AG04449 (cell line): ENCODE measurements at regions not wholly inside any gene's neighbourhood (a gene's known extent, or its start where the extent isn't known, plus 50 kb on each side); places are given as distances from the start of the nearest gene placed in this dataset.

Source experiments
- CTCF ChIA-PET: fragments of 350-600 bp; formaldehyde crosslinking; extraction: SDS; loops from one replicate; lab custom pipeline; 2021; ENCODE audit warnings: antibody characterized with exemption; lab: Yijun Ruan, JAX
- POLR2A ChIA-PET: fragments of 400-600, 350-600 bp; formaldehyde crosslinking; extraction: SDS; loops from one replicate; lab custom pipeline; 2020; ENCODE audit warnings: antibody characterized with exemption, inconsistent platforms; lab: Yijun Ruan, JAX
- DNase-seq: peaks from one replicate; pipeline ENCODE4 v3.0.0-alpha.2; 2010; ENCODE audit warnings: low read depth, low spot score
- H3K4me3 ChIP-seq: 2 replicates; pipeline ENCODE4 v1.5.1; 2011; ENCODE audit warnings: low read depth, mild to moderate bottlenecking, control low read depth, low read length
- CTCF ChIP-seq: IDR thresholded peaks from one replicate; pipeline ENCODE4 v1.5.1; 2011; ENCODE audit warnings: mild to moderate bottlenecking, moderate library complexity, low read length, control low read depth, inconsistent platforms; ENCODE audit not compliant: insufficient read depth; ENCODE audit errors: missing control alignments

GRCh38 chr16:85327731-85328675 is 215.7 kb upstream of the CIBAR2 start:
- no peak for TF ChIP-seq CTCF
- H3K4me3 ChIP-seq = no peak overlapping the region
- ChIA-PET POLR2A (no interaction called here), CTCF (interaction anchor here (0.8 to 4.3 kb wide), 7 partner anchors 10 to 288 kb away, joined by 3 to 19 read pairs (median 5); no protein-coding TSS in a partner anchor)
- DNase-seq = no peak

- ChIA-PET CTCF (interaction anchor here (0.7 to 4.3 kb wide), 8 partner anchors 11 to 287 kb away, joined by 3 to 19 read pairs (median 4); no protein-coding TSS in a partner anchor), POLR2A (no interaction called here)
- H3K4me3 ChIP-seq = no peak overlapping the region
- no peak for TF ChIP-seq CTCF
- no peak for DNase-seq
Observed at GRCh38 chr16:85328676-85329058, 216.4 kb upstream of the CIBAR2 start.

GRCh38 chr16:85329059-85329812 is 217.0 kb upstream of the CIBAR2 start:
- CTCF ChIA-PET = interaction anchor here (0.7 to 4.3 kb wide), 8 partner anchors 11 to 287 kb away, joined by 3 to 19 read pairs (median 4); no protein-coding TSS in a partner anchor

GRCh38 chr16:85330006-85330693 is 217.9 kb upstream of the CIBAR2 start:
- CTCF ChIA-PET = interaction anchor here (1.0 to 4.3 kb wide), 14 partner anchors 9 to 388 kb away, joined by 3 to 19 read pairs (median 6); no protein-coding TSS in a partner anchor
- no peak for DNase-seq
- POLR2A ChIA-PET = no interaction called here
- H3K4me3 ChIP-seq = no peak overlapping the region
- no peak for TF ChIP-seq CTCF

More at GRCh38 chr16:85329059-85329812, 217.0 kb upstream of the CIBAR2 start:
- H3K4me3 ChIP-seq = no peak overlapping the region
- no peak for TF ChIP-seq CTCF
- DNase-seq = no peak
- POLR2A ChIA-PET = no interaction called here

- ChIA-PET POLR2A (no interaction called here), CTCF (interaction anchor here (0.6 to 4.3 kb wide), 14 partner anchors 9 to 387 kb away, joined by 3 to 19 read pairs (median 6); no protein-coding TSS in a partner anchor)
- H3K4me3 ChIP-seq = no peak overlapping the region
- peak; percentile 52 for DNase-seq
- peak; percentile 63 for TF ChIP-seq CTCF
Observed at GRCh38 chr16:85330694-85331188, 218.5 kb upstream of the CIBAR2 start.
